HG03196 (cell line): ENCODE measurements at regions not wholly inside any gene's neighbourhood (a gene's known extent, or its start where the extent isn't known, plus 50 kb on each side); places are given as distances from the start of the nearest gene placed in this dataset.
"Not testable (repeated sequence)": the region's sequence is repeated elsewhere in the genome, so short reads cannot be mapped to it uniquely, and the experiment has no call there.

Source experiments
- ATAC-seq: cut with Tn5 transposase; IDR thresholded peaks from one replicate; pipeline ENCODE4 v1.9.1; 2021; ENCODE audit not compliant: unreplicated experiment

GRCh38 chr21:15199414-15200383, 134.9 kb upstream of the NRIP1 start:
- no peak for ATAC-seq

- ATAC-seq: no peak
These were observed 138.9 kb upstream of the NRIP1 start for GRCh38 chr21:15203740-15204139.

GRCh38 chr21:15204140-15204969, 139.6 kb upstream of the NRIP1 start:
- ATAC-seq: no peak

- no peak for ATAC-seq
These were observed 140.1 kb upstream of the NRIP1 start for GRCh38 chr21:15204970-15205286.

GRCh38 chr21:15206514-15206913, 141.7 kb upstream of the NRIP1 start:
- no peak for ATAC-seq

- ATAC-seq: no peak
These were observed 142.4 kb upstream of the NRIP1 start for GRCh38 chr21:15207231-15207630.

GRCh38 chr21:15207635-15208370, 143.0 kb upstream of the NRIP1 start:
- ATAC-seq: no peak

GRCh38 chr21:15208786-15209185, 144.0 kb upstream of the NRIP1 start:
- no peak for ATAC-seq

- no peak for ATAC-seq
These were observed 144.4 kb upstream of the NRIP1 start for GRCh38 chr21:15209224-15209623.

- ATAC-seq: no peak
These were observed 145.5 kb upstream of the NRIP1 start for GRCh38 chr21:15210235-15210678.

GRCh38 chr21:15211491-15212133, 146.8 kb upstream of the NRIP1 start:
- no peak for ATAC-seq

- no peak for ATAC-seq
These were observed 147.4 kb upstream of the NRIP1 start for GRCh38 chr21:15212206-15212605.

GRCh38 chr21:15218476-15218875, 153.7 kb upstream of the NRIP1 start:
- not testable (repeated sequence) for ATAC-seq

- ATAC-seq: no peak
These were observed 154.2 kb upstream of the NRIP1 start for GRCh38 chr21:15219039-15219438.

- no peak for ATAC-seq
These were observed 155.1 kb upstream of the NRIP1 start for GRCh38 chr21:15219894-15220293.

- no peak for ATAC-seq
These were observed 157.1 kb upstream of the NRIP1 start for GRCh38 chr21:15221799-15222386.

- no peak for ATAC-seq
These were observed 157.9 kb upstream of the NRIP1 start for GRCh38 chr21:15222707-15223106.

GRCh38 chr21:15224346-15225086, 159.7 kb upstream of the NRIP1 start:
- no peak for ATAC-seq

- ATAC-seq: no peak
These were observed 163.1 kb upstream of the NRIP1 start for GRCh38 chr21:15227919-15228318.

- no peak for ATAC-seq
These were observed 164.6 kb upstream of the NRIP1 start for GRCh38 chr21:15229390-15229789.
